Neural cell (in vitro differentiated cells): ENCODE measurements at regions not wholly inside any gene's neighbourhood (a gene's known extent, or its start where the extent isn't known, plus 50 kb on each side); places are given as distances from the start of the nearest gene placed in this dataset.

Experiments used
- CTCF ChIP-seq: fragments of 450-650 bp; IDR thresholded peaks from 2 replicates; pipeline ENCODE4 v1.5.1; 2014; ENCODE audit warnings: antibody characterized with exemption, mild to moderate bottlenecking, moderate library complexity; ENCODE audit not compliant: poor library complexity, severe bottlenecking
- EP300 ChIP-seq: fragments of 450-650 bp; conservative IDR thresholded peaks from 2 replicates; pipeline ENCODE4 v1.6.1; 2014; ENCODE audit warnings: antibody characterized with exemption, mild to moderate bottlenecking, moderate library complexity; ENCODE audit not compliant: poor library complexity, severe bottlenecking
- EZH2 ChIP-seq: fragments of 200-600, 300-800 bp; shearing (Covaris generic), sonication (generic); IDR thresholded peaks from 2 replicates; pipeline ENCODE4 v1.6.1; 2014; ENCODE audit warnings: antibody characterized with exemption, low read length, borderline replicate concordance, mild to moderate bottlenecking; ENCODE audit not compliant: insufficient read depth, poor library complexity, severe bottlenecking
- POLR2AphosphoS5 ChIP-seq: IDR thresholded peaks from 2 replicates; pipeline ENCODE4 v1.6.1; 2012
- REST ChIP-seq: IDR thresholded peaks from 2 replicates; pipeline ENCODE4 v1.6.1; 2012; ENCODE audit warnings: borderline replicate concordance
- TAF1 ChIP-seq: IDR thresholded peaks from 2 replicates; pipeline ENCODE4 v1.6.1; 2012; ENCODE audit warnings: low read depth

- TF ChIP-seq EP300 (no peak), POLR2AphosphoS5 (no peak), CTCF (no peak), TAF1 (no peak), EZH2 (no peak), REST (no peak)
These were observed 170.3 kb upstream of the PRR16 start for GRCh38 chr5:120293796-120294195.
